ENCODE measurements at regions not wholly inside any gene's neighbourhood (a gene's known extent, or its start where the extent isn't known, plus 50 kb on each side); places are given as distances from the start of the nearest gene placed in this dataset.

GRCh38 chr6:91033964-91034363, 447.1 kb upstream of the MAP3K7 start:
- TF ChIP-seq POLR2AphosphoS5 (IDR thresholded peaks at IDR 0.05) (no peak), RAD21 (conservative IDR thresholded peaks at IDR 0.05) (no peak), CTCF (IDR thresholded peaks at IDR 0.05; ENCODE audit: poor library complexity, severe bottlenecking) (no peak), TAF1 (IDR thresholded peaks at IDR 0.05; ENCODE audit: low read depth) (no peak), EZH2 (IDR thresholded peaks at IDR 0.05; ENCODE audit: borderline replicate concordance, insufficient read depth, low read length, poor library complexity, severe bottlenecking) (no peak), MXI1 (conservative IDR thresholded peaks at IDR 0.05; ENCODE audit: poor library complexity, severe bottlenecking) (no peak), SMC3 (conservative IDR thresholded peaks at IDR 0.05; ENCODE audit: poor library complexity) (no peak)
